ES-I3 (cell line): ENCODE measurements at regions not wholly inside any gene's neighbourhood (a gene's known extent, or its start where the extent isn't known, plus 50 kb on each side); places are given as distances from the start of the nearest gene placed in this dataset.

Experiments used
- H3K36me3 ChIP-seq: 2 replicates; pipeline ENCODE4 v1.6.1; 2013; ENCODE audit warnings: mild to moderate bottlenecking, low read length, control low read depth, moderate library complexity; ENCODE audit not compliant: insufficient read depth
- H3K4me1 ChIP-seq: 2 replicates; pipeline ENCODE4 v1.6.1; 2013; ENCODE audit warnings: mild to moderate bottlenecking, control low read depth, low read length; ENCODE audit not compliant: insufficient read depth
- H3K9ac ChIP-seq: 2 replicates; pipeline ENCODE4 v1.6.1; 2013; ENCODE audit warnings: low read depth, mild to moderate bottlenecking, low read length, moderate library complexity
- H3K9me3 ChIP-seq: 2 replicates; pipeline ENCODE4 v1.6.1; 2013; ENCODE audit warnings: mild to moderate bottlenecking, low read length, moderate library complexity; ENCODE audit not compliant: control insufficient read depth, insufficient read depth

DNA sequence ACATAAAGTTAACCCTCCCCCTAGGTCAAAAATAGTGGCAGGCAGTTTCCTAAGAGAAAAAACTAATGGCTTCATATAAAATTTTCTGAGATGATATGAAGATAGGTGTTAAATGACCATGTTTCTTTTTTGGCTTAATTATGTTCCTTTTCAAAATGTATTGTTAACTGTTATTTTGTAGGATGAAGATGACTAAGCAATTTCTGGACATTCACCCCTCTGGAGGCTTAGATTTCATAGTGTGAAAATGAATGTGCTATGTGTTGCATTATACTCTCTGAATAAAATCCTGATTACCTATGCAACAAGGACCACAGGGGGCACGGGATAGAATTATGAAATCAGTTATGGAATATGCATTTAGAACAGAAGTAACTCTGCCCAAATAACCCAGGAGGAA is 233.5 kb downstream of the MRPS30 start:
- no peaks in the 10 kb centered on the region for H3K9me3 ChIP-seq
- H3K36me3 ChIP-seq = no peaks in the 10 kb centered on the region
- no peaks in the 10 kb centered on the region for H3K4me1 ChIP-seq
- no peak overlapping the region for H3K9ac ChIP-seq

DNA sequence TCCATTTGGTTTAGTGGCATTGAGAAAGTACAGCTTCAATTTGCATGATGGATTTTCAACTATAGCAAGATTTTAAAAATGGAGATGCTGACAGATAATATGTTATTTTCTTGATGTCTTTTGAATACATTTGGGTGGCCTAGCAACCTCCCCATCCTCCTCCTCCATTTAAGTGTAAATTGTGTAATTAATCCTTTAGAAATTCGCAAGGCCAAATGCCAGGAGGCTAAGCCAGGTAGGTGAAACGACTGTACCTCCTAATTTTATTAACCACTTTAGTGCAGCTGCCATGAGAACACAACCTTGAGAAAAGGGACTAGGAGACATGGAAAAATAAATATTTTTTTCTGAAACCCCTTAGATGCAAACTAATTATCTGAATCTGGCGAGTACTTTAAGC is 248.8 kb downstream of the MRPS30 start:
- Histone ChIP-seq H3K36me3 (no peaks in the 10 kb centered on the region), H3K9ac (no peak overlapping the region), H3K4me1 (peaks cover 30% of the 10 kb centered on the region; the same call in 1 of the 2 replicates), H3K9me3 (no peaks in the 10 kb centered on the region)

DNA sequence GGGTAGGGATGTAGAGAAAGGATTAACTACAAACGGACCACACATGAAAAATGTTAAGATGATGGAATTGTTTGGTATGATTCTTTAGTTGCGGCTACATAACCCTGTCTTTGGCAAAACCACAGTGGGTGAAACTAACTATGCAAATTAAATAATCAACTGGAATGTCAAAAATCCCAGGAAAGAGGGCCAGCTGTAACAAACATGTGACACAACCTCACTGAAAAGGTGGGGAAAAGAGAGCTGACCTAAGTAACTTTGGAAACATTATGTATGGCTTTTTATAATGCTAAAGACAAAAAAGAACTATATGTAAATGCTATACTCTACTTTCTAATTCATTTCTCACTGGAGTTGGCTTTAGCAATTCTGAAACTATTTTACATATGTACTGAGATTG is 252.0 kb downstream of the MRPS30 start:
- Histone ChIP-seq H3K4me1 (peaks cover 24% of the 10 kb centered on the region; the same call in 1 of the 2 replicates), H3K9me3 (no peaks in the 10 kb centered on the region), H3K36me3 (no peaks in the 10 kb centered on the region), H3K9ac (no peak overlapping the region)

DNA sequence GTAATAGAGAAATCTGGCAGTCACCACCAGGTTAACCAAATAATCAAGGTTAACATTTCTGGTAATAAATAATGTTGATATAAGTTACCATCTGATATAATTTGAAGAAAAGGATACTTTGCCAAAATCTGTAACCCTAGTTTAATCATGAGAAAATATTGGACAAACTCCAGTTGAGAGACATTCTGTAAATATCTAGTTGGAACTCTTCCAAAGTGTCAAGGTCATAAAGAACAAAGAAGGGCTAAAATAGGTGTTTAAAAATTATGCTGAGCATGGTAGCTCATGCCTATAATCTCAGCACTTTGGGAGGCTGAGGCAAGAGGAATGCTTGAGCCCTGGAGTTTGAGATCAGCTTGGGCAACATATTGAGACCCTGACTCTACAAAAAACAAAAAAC is 253.3 kb downstream of the MRPS30 start:
- no peaks in the 10 kb centered on the region for H3K9me3 ChIP-seq
- H3K9ac ChIP-seq = no peak overlapping the region
- H3K36me3 ChIP-seq = no peaks in the 10 kb centered on the region
- peaks cover 24% of the 10 kb centered on the region; the same call in 1 of the 2 replicates for H3K4me1 ChIP-seq

DNA sequence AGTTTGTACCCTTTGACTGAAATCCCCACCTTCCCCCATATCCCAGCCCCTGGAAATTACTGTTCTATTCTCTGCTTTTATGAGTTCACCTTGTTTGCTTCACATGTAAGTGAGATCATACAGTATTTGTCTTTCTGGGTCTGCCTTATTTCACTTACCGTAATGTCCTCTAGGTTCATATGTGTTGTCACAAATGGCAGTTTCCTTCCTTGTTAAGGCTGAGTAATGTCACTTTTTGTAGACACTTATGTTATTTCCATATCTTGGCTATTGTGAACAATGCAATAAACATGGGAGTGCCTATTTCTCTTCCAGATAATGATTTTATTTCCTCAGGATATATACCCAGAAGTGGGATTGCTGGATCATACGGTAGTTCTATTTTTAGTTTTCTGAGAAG is 272.3 kb downstream of the MRPS30 start:
- H3K4me1 ChIP-seq = no peaks in the 10 kb centered on the region
- H3K36me3 ChIP-seq = no peaks in the 10 kb centered on the region
- no peak overlapping the region for H3K9ac ChIP-seq
- H3K9me3 ChIP-seq = no peaks in the 10 kb centered on the region

DNA sequence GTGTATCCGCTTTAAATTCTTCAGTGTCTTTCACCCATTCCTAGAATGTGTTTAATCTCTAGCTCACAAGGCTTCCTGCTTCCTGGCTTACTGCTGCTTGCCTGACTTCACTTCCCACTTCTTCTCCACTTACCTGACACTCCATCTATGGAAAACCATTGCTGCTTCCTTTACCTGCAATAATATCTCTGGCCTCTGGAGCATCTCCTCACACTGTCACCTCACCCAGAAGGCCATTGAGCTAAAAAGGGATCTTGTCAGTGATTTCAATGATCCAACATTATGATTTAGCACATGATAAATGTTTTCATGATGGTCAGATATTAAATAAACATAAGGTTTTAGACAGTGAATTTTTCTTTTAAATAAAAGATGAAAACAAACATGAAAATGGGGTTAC is 281.1 kb downstream of the MRPS30 start:
- Histone ChIP-seq H3K9me3 (no peaks in the 10 kb centered on the region), H3K9ac (no peak overlapping the region), H3K36me3 (no peaks in the 10 kb centered on the region), H3K4me1 (no peaks in the 10 kb centered on the region)

DNA sequence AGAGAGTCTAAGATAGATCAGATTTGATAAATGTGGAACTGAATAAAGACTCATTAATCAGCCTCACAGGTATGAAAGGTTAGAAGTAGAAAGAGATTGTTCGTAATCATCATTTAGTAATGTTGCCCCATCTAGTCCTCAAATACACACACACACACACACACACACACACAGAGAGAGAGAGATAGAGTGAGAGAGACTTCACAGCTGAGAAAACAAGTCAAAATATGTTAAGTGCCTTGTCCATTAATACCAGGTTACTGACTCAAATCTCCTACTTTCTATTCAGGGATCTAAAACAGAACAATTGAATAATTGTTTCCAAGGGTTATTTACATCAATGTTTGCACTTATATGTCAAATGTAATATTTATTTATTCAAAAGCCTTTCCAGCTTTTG is 284.6 kb downstream of the MRPS30 start:
- no peak overlapping the region for H3K9ac ChIP-seq
- no peaks in the 10 kb centered on the region for H3K36me3 ChIP-seq
- H3K9me3 ChIP-seq = no peaks in the 10 kb centered on the region
- no peaks in the 10 kb centered on the region for H3K4me1 ChIP-seq

DNA sequence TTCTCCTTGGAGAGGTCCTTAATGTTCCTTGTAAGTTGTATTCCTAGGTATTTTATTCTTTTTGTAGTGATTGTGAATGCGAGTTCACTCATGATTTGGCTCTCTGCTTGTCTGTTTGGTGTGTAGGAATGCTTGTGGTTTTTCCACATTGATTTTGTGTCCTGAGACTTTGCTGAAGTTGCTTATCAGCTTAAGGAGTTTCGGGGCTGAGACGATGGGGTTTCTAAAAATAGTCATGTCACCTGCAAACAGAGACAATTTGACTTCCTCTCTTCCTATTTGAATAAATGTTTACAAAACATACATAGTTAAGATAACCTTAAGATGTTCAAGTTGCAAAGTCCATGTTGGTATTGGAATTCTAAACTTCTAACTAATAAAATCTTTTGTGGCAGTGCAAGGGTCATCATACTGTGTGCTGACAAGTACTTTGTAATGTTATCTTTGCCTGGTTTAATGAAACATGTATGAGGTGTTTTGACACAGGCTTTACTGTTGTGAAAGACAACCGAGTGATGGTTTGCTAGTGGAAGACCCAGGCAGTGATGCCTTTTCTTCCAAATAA is 286.2 kb downstream of the MRPS30 start:
- Histone ChIP-seq H3K9me3 (no peaks in the 10 kb centered on the region), H3K9ac (no peak overlapping the region), H3K36me3 (no peaks in the 10 kb centered on the region), H3K4me1 (no peaks in the 10 kb centered on the region)

DNA sequence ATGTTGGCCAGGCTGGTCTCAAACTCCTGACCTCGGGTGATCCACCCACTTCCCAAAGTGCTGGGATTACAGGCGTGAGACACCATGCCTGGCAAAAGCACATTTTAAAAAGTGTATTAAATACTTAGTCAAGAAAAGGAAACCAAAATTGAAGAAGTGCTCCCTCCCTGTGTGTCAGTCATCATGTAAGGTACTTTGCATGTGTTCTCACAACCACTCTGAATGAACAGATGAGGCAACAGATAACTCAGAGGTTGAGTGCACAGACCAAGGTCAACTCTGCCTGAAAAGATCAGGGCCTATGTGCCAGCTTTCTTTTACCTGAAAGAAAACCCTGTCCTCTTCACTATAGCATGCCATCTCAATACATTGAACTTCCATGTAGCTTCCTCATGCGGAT is 289.7 kb downstream of the MRPS30 start:
- Histone ChIP-seq H3K36me3 (no peaks in the 10 kb centered on the region; the same call in 1 of the 2 replicates), H3K9ac (no peak overlapping the region), H3K9me3 (no peaks in the 10 kb centered on the region), H3K4me1 (no peaks in the 10 kb centered on the region)

DNA sequence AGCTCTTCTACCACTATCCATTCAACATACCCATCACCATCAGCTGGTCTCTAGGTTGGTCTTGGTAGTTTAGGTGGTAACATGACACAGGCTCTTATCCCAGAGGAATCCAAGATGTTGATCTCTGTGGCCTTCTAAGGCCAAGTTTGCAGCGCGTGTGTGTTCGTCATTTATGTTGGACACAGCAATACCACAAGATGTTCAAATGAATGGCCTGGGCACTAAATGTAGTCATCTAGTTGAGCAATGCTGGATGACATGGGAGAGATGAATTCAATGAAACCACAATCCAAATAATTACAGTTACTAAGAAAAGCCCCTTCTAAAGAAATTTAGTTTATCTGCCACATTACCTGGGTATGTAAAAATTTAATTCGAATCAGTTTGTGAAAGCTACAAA is 292.4 kb downstream of the MRPS30 start:
- no peak overlapping the region for H3K9ac ChIP-seq
- H3K36me3 ChIP-seq = no peaks in the 10 kb centered on the region; the same call in 1 of the 2 replicates
- no peaks in the 10 kb centered on the region for H3K4me1 ChIP-seq
- no peaks in the 10 kb centered on the region; the same call in 1 of the 2 replicates for H3K9me3 ChIP-seq

DNA sequence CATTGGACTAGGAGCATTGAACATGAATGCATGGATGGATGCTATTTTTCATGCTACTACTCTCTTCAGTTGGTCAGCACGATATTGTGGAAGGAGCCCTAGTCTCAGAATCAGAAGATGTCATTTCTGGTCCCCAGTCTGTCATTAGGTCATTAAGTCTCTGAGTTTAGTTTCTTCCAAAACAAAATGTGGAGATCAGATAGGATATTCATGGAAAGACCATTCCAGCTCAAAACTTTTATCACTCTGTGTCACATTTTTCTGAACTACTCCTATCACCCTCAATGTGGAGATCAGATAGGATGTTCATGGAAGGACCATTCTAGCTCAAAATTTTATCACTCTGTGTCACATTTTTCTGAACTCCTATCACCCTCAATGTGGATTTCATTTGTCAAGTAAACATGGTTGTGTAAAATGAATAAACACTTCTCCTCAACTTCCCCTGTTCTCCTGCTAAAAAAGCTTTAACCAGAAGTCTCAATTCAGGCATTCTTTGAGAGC is 296.8 kb downstream of the MRPS30 start:
- Histone ChIP-seq H3K36me3 (no peaks in the 10 kb centered on the region; the same call in 1 of the 2 replicates), H3K9me3 (no peaks in the 10 kb centered on the region; the same call in 1 of the 2 replicates), H3K9ac (no peak overlapping the region), H3K4me1 (peaks cover 13% of the 10 kb centered on the region)

DNA sequence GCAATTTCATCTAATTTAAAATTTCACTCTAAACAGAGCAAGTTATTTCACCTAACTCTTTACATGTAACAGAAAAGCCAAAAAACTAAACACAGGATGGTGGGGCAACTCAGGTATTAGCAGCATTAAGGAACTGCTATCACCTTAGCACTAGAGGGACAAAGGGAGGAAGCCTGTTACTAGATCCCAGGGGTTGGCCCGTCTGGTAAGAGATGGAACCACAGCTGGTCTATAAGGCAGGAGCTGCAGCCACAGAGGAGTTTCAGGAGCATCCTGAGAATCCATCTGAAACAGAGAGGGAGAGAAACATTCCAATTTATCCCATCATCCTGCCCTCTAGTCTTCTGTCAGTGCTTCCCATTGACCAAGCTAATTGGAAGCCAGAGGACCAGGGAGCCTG is 300.3 kb downstream of the MRPS30 start:
- Histone ChIP-seq H3K36me3 (no peaks in the 10 kb centered on the region), H3K4me1 (peaks cover 22% of the 10 kb centered on the region), H3K9ac (no peak overlapping the region), H3K9me3 (no peaks in the 10 kb centered on the region; the same call in 1 of the 2 replicates)

DNA sequence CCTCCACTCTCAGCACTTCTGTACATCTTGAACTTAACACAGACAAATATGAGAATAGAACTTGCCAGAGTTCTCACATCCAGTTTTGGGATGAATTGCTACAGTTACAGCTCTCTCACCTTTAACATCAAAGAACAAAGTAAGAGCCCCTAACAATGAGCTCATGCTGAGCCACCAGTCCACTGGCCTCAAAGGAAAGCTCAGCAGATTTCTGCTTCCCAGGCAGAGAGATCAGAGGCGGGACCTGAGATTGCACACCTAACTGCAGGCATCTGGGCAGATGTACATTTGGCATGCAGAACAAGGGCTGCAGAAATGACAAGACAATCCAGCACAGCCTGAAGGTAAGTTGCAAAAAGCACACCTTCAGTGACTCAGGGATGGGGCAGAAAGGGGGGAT is 300.9 kb downstream of the MRPS30 start:
- H3K9ac ChIP-seq = no peak overlapping the region
- H3K9me3 ChIP-seq = no peaks in the 10 kb centered on the region; the same call in 1 of the 2 replicates
- peaks cover 23% of the 10 kb centered on the region for H3K4me1 ChIP-seq
- H3K36me3 ChIP-seq = no peaks in the 10 kb centered on the region

DNA sequence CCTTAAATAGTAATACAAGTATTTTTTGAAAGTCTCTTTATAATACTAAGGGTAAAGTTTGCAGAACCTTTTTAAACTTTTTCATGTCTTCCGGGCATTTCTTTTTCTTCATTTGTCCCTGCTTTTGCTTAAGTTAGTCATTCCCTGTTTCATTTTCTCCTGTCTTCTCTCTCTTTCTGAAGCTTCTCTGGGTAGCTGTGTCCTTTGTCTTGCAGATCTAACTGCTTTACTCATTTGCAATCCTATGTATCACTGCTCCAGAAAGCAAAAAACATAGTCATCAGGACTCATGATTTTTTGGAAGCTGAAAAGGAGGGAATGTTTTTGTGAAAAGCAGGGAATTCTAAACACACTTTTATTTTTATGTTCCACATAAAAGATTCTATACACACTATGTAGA is 301.7 kb downstream of the MRPS30 start:
- no peaks in the 10 kb centered on the region for H3K36me3 ChIP-seq
- no peak overlapping the region for H3K9ac ChIP-seq
- peaks cover 23% of the 10 kb centered on the region for H3K4me1 ChIP-seq
- H3K9me3 ChIP-seq = no peaks in the 10 kb centered on the region; the same call in 1 of the 2 replicates

DNA sequence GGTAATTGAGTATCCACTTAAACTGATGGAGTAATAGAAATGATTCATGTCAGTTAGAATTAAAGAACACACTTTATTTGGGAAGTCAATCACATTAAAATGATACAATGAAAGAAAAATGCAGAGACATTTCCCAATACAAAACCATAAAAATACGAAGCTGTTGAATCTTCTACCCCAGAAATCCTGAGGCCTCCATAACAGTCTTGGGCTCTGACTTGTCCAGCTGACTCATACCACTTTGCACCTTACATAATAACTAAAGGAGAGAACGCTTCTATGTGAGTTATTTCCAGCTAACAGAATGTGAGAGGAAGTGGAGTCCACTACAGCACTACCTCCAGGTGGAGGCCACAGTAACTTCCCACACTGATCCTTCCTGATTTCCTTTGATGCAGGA is 305.0 kb downstream of the MRPS30 start:
- H3K9ac ChIP-seq = no peak overlapping the region
- H3K4me1 ChIP-seq = peaks cover 23% of the 10 kb centered on the region
- H3K36me3 ChIP-seq = no peaks in the 10 kb centered on the region
- no peaks in the 10 kb centered on the region; the same call in 1 of the 2 replicates for H3K9me3 ChIP-seq
